Naive B cell (primary cell): ENCODE measurements at regions not wholly inside any gene's neighbourhood (a gene's known extent, or its start where the extent isn't known, plus 50 kb on each side); places are given as distances from the start of the nearest gene placed in this dataset.

Experiments used
- ATAC-seq, 2 donors: fragments of 150-1000 bp; cut with Tn5 transposase; 2 replicates each; pipeline ENCODE4 v1.10.0; 2021; ENCODE audit warnings: low read depth in 2 of 2, mild to moderate bottlenecking in 2 of 2, moderate library complexity in 2 of 2
- DNase-seq: peaks from one replicate; pipeline ENCODE4 v3.0.0; 2022
- H3K27ac Mint-ChIP-seq, 6 donors: one replicate each; pipeline ENCODE4 v1.8.0; 2020 to 2022; ENCODE audit warnings: mild to moderate bottlenecking in 6 of 6, mixed read lengths in 6 of 6, moderate library complexity in 5 of 6, inconsistent platforms in 2 of 6
- H3K27me3 Mint-ChIP-seq, 3 donors: one replicate each; pipeline ENCODE4 v1.8.0; 2021 to 2022; ENCODE audit warnings: mixed read lengths in 3 of 3, mild to moderate bottlenecking in 1 of 3
- H3K36me3 Mint-ChIP-seq, 2 donors: one replicate each; pipeline ENCODE4 v1.8.0; 2020 to 2022; ENCODE audit warnings: mixed read lengths in 2 of 2, inconsistent platforms in 1 of 2, mild to moderate bottlenecking in 1 of 2
- H3K4me1 Mint-ChIP-seq, 3 donors: one replicate each; pipeline ENCODE4 v1.8.0; 2020 to 2022; ENCODE audit warnings: mixed read lengths in 3 of 3, inconsistent platforms in 1 of 3, mild to moderate bottlenecking in 1 of 3, moderate library complexity in 1 of 3
- H3K4me3 Mint-ChIP-seq, 8 donors: one replicate each; pipeline ENCODE4 v1.8.0; 2020 to 2022; ENCODE audit warnings: mild to moderate bottlenecking in 8 of 8, mixed read lengths in 8 of 8, moderate library complexity in 8 of 8, inconsistent platforms in 2 of 8
- H3K9me3 Mint-ChIP-seq, 7 donors: one replicate each; pipeline ENCODE4 v1.8.0; 2020 to 2022; ENCODE audit warnings: mixed read lengths in 7 of 7, mild to moderate bottlenecking in 5 of 7, inconsistent platforms in 2 of 7, moderate library complexity in 1 of 7

GRCh38 chr18:25818505-25818904 lies 271.9 kb downstream of the SS18 start:
- Mint-ChIP-seq H3K27ac (no peak overlapping the region), H3K4me3 (peak overlapping the region in 1 of 8 donors; percentile 31), H3K27me3 (peaks cover 0 to 11% (median 6%) of the 10 kb centered on the region in 3 donors), H3K36me3 (no peaks in the 10 kb centered on the region), H3K9me3 (peaks cover 0 to 2% (median 0%) of the 10 kb centered on the region in 7 donors), H3K4me1 (peaks cover 0 to 6% (median 5%) of the 10 kb centered on the region in 3 donors)
- DNase-seq (no peak), ATAC-seq (no peak)

GRCh38 chr18:25817546-25818237 lies 272.7 kb downstream of the SS18 start:
- Mint-ChIP-seq H3K27me3 (peaks cover 0 to 11% (median 6%) of the 10 kb centered on the region in 3 donors), H3K4me1 (peaks cover 0 to 6% (median 5%) of the 10 kb centered on the region in 3 donors), H3K36me3 (no peaks in the 10 kb centered on the region), H3K9me3 (peaks cover 0 to 2% (median 0%) of the 10 kb centered on the region in 7 donors), H3K27ac (no peak overlapping the region), H3K4me3 (no peak overlapping the region)
- ATAC-seq (no peak), DNase-seq (no peak)

- ATAC-seq (no peak), DNase-seq (no peak)
- Mint-ChIP-seq H3K27me3 (peaks cover 0 to 12% (median 5%) of the 10 kb centered on the region in 3 donors), H3K9me3 (peaks cover 0 to 2% (median 0%) of the 10 kb centered on the region in 7 donors), H3K36me3 (no peaks in the 10 kb centered on the region), H3K27ac (peak overlapping the region in 1 of 6 donors; percentile 18), H3K4me1 (peaks cover 0 to 6% (median 5%) of the 10 kb centered on the region in 3 donors), H3K4me3 (no peak overlapping the region)
These were observed 274.8 kb downstream of the SS18 start for GRCh38 chr18:25815659-25816058.

GRCh38 chr18:25814841-25815458 lies 275.5 kb downstream of the SS18 start:
- Mint-ChIP-seq H3K27me3 (peaks cover 0 to 12% (median 5%) of the 10 kb centered on the region in 3 donors), H3K36me3 (no peaks in the 10 kb centered on the region), H3K9me3 (peaks cover 0 to 2% (median 0%) of the 10 kb centered on the region in 7 donors), H3K27ac (no peak overlapping the region), H3K4me1 (peaks cover 0 to 6% (median 5%) of the 10 kb centered on the region in 3 donors), H3K4me3 (peak overlapping the region in 1 of 8 donors; percentile 3)
- no peak for ATAC-seq
- no peak for DNase-seq

- Mint-ChIP-seq H3K27me3 (peaks cover 0 to 12% (median 5%) of the 10 kb centered on the region in 3 donors), H3K4me1 (peaks cover 0 to 6% (median 5%) of the 10 kb centered on the region in 3 donors), H3K27ac (no peak overlapping the region), H3K36me3 (no peaks in the 10 kb centered on the region), H3K4me3 (no peak overlapping the region), H3K9me3 (peaks cover 0 to 2% (median 0%) of the 10 kb centered on the region in 7 donors)
- ATAC-seq (no peak), DNase-seq (no peak)
These were observed 277.3 kb downstream of the SS18 start for GRCh38 chr18:25813110-25813509.

- H3K9me3 Mint-ChIP-seq, result peaks cover 0 to 2% (median 0%) of the 10 kb centered on the region in 7 donors
- H3K27me3 Mint-ChIP-seq, result peaks cover 0 to 12% (median 5%) of the 10 kb centered on the region in 3 donors
- H3K27ac Mint-ChIP-seq, result no peak overlapping the region
- H3K4me1 Mint-ChIP-seq, result peaks cover 0 to 6% (median 5%) of the 10 kb centered on the region in 3 donors
- H3K4me3 Mint-ChIP-seq, result no peak overlapping the region
- no peak for DNase-seq
- no peaks in the 10 kb centered on the region for H3K36me3 Mint-ChIP-seq
- ATAC-seq, result no peak
These were observed 279.7 kb downstream of the SS18 start for GRCh38 chr18:25810736-25811135.

GRCh38 chr18:25805939-25806338 lies 284.5 kb downstream of the SS18 start:
- Mint-ChIP-seq H3K27me3 (peaks cover 9 to 17% (median 10%) of the 10 kb centered on the region in 3 donors), H3K4me1 (no peaks in the 10 kb centered on the region), H3K36me3 (no peaks in the 10 kb centered on the region), H3K27ac (no peak overlapping the region), H3K4me3 (no peak overlapping the region), H3K9me3 (peaks cover 2 to 8% (median 4%) of the 10 kb centered on the region in 7 donors)
- ATAC-seq (no peak), DNase-seq (no peak)

- no peak for ATAC-seq
- peaks cover 2 to 11% (median 5%) of the 10 kb centered on the region in 7 donors for H3K9me3 Mint-ChIP-seq
- no peak overlapping the region for H3K4me3 Mint-ChIP-seq
- DNase-seq, result no peak
- no peak overlapping the region for H3K27ac Mint-ChIP-seq
- peaks cover 8 to 17% (median 12%) of the 10 kb centered on the region in 3 donors for H3K27me3 Mint-ChIP-seq
- no peaks in the 10 kb centered on the region for H3K4me1 Mint-ChIP-seq
- no peaks in the 10 kb centered on the region for H3K36me3 Mint-ChIP-seq
These were observed 285.1 kb downstream of the SS18 start for GRCh38 chr18:25805323-25805722.

- Mint-ChIP-seq H3K27me3 (peaks cover 8 to 19% (median 12%) of the 10 kb centered on the region in 3 donors), H3K9me3 (peaks cover 2 to 11% (median 5%) of the 10 kb centered on the region in 7 donors), H3K4me1 (no peaks in the 10 kb centered on the region), H3K27ac (no peak overlapping the region), H3K4me3 (no peak overlapping the region), H3K36me3 (no peaks in the 10 kb centered on the region)
- ATAC-seq (no peak), DNase-seq (no peak)
These were observed 291.2 kb downstream of the SS18 start for GRCh38 chr18:25799231-25799630.

GRCh38 chr18:25798046-25798445 lies 292.4 kb downstream of the SS18 start:
- Mint-ChIP-seq H3K27ac (peak overlapping the region in 1 of 6 donors; percentile 28), H3K36me3 (no peaks in the 10 kb centered on the region), H3K27me3 (peaks cover 8 to 12% (median 12%) of the 10 kb centered on the region in 3 donors), H3K4me1 (no peaks in the 10 kb centered on the region), H3K4me3 (no peak overlapping the region), H3K9me3 (peaks cover 2 to 11% (median 5%) of the 10 kb centered on the region in 7 donors)
- ATAC-seq, result no peak
- DNase-seq, result no peak

- Mint-ChIP-seq H3K27ac (no peak overlapping the region), H3K4me3 (no peak overlapping the region), H3K4me1 (no peaks in the 10 kb centered on the region), H3K27me3 (peaks cover 0 to 4% (median 0%) of the 10 kb centered on the region in 3 donors), H3K36me3 (no peaks in the 10 kb centered on the region), H3K9me3 (peaks cover 0 to 9% (median 5%) of the 10 kb centered on the region in 7 donors)
- DNase-seq, result no peak
- no peak for ATAC-seq
These were observed 295.2 kb downstream of the SS18 start for GRCh38 chr18:25795213-25795612.

GRCh38 chr18:25787276-25787675 lies 303.1 kb downstream of the SS18 start:
- ATAC-seq (no peak), DNase-seq (no peak)
- H3K36me3 Mint-ChIP-seq, result no peaks in the 10 kb centered on the region
- H3K9me3 Mint-ChIP-seq, result peaks cover 0 to 8% (median 5%) of the 10 kb centered on the region in 7 donors
- H3K4me3 Mint-ChIP-seq, result no peak overlapping the region
- H3K4me1 Mint-ChIP-seq, result no peaks in the 10 kb centered on the region
- H3K27me3 Mint-ChIP-seq, result peaks cover 0 to 8% (median 0%) of the 10 kb centered on the region in 3 donors
- no peak overlapping the region for H3K27ac Mint-ChIP-seq

- peaks cover 0 to 8% (median 0%) of the 10 kb centered on the region in 3 donors for H3K27me3 Mint-ChIP-seq
- no peak for ATAC-seq
These were observed 303.7 kb downstream of the SS18 start for GRCh38 chr18:25786758-25787157.

GRCh38 chr18:25780105-25780504 lies 310.3 kb downstream of the SS18 start:
- no peak overlapping the region for H3K4me3 Mint-ChIP-seq
- H3K4me1 Mint-ChIP-seq, result no peaks in the 10 kb centered on the region
- peaks cover 0 to 5% (median 4%) of the 10 kb centered on the region in 3 donors for H3K27me3 Mint-ChIP-seq
- H3K36me3 Mint-ChIP-seq, result no peaks in the 10 kb centered on the region
- ATAC-seq (no peak), DNase-seq (no peak)
- H3K27ac Mint-ChIP-seq, result no peak overlapping the region
- H3K9me3 Mint-ChIP-seq, result peaks cover 0 to 4% (median 0%) of the 10 kb centered on the region in 7 donors

More at GRCh38 chr18:25786758-25787157, 303.7 kb downstream of the SS18 start:
- H3K27ac Mint-ChIP-seq, result no peak overlapping the region
- H3K36me3 Mint-ChIP-seq, result no peaks in the 10 kb centered on the region
- H3K9me3 Mint-ChIP-seq, result peaks cover 0 to 8% (median 4%) of the 10 kb centered on the region in 7 donors
- H3K4me1 Mint-ChIP-seq, result no peaks in the 10 kb centered on the region
- no peak for DNase-seq
- H3K4me3 Mint-ChIP-seq, result no peak overlapping the region
